Vagina (tissue), 2 donors: ENCODE measurements at regions not wholly inside any gene's neighbourhood (a gene's known extent, or its start where the extent isn't known, plus 50 kb on each side); places are given as distances from the start of the nearest gene placed in this dataset.

Experiments
- CTCF ChIP-seq, 3 experiments: fragments of 450-650 bp in 2 of 3; fragments of 200-600 bp in 1 of 3; sonication (generic) in 1 of 3; IDR thresholded peaks; one replicate each; pipeline ENCODE4 v1.5.1; 2017 to 2019; ENCODE audit warnings: antibody characterized with exemption in 3 of 3, mild to moderate bottlenecking in 2 of 3, moderate library complexity in 2 of 3
- POLR2A ChIP-seq, 2 donors: fragments of 450-650 bp; IDR thresholded peaks; one replicate each; pipeline ENCODE4 v1.6.1; 2017; ENCODE audit warnings: antibody characterized with exemption in 2 of 2, mild to moderate bottlenecking in 2 of 2, moderate library complexity in 2 of 2
- POLR2AphosphoS5 ChIP-seq, 2 donors: sonication (generic); formaldehyde crosslinking; IDR thresholded peaks; one replicate each; pipeline ENCODE4 v1.9.0; 2017; ENCODE audit warnings: antibody characterized with exemption in 2 of 2, mild to moderate bottlenecking in 2 of 2, low read depth in 1 of 2; ENCODE audit not compliant: insufficient read depth in 1 of 2

DNA sequence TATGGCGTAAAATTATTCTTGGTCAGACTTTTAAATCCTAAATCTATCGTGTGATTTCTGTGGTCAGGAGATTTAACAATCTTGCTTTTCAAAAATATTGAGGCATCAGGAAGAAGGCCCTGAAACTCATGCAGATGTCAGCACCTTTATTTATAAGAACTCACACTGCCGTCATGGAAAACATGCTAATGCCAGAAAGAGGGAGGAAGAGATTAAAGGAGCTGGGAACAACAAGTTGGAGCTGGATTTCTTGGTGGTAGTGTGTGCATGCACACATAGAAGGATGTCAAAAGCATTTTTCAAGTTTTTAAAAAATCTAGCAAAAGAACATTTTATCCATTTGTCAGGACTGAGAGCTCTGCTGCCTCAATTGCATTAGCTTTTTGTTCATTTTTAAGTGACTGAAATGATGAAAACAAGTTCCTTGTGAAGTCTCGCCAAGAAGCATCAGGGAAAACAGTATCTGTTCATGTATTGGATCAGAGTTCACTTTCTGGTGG is 342.5 kb downstream of the SPRY2 start:
- TF ChIP-seq POLR2A (IDR thresholded peaks at IDR 0.05) (no peak), POLR2AphosphoS5 (IDR thresholded peaks at IDR 0.05; ENCODE audit: insufficient read depth in 1 of 2, low read depth in 1 of 2) (no peak), CTCF (IDR thresholded peaks at IDR 0.05) (no peak)
